ENCODE measurements at regions not wholly inside any gene's neighbourhood (a gene's known extent, or its start where the extent isn't known, plus 50 kb on each side); places are given as distances from the start of the nearest gene placed in this dataset.
"Not testable (repeated sequence)": the region's sequence is repeated elsewhere in the genome, so short reads cannot be mapped to it uniquely, and the experiment has no call there.

DNA sequence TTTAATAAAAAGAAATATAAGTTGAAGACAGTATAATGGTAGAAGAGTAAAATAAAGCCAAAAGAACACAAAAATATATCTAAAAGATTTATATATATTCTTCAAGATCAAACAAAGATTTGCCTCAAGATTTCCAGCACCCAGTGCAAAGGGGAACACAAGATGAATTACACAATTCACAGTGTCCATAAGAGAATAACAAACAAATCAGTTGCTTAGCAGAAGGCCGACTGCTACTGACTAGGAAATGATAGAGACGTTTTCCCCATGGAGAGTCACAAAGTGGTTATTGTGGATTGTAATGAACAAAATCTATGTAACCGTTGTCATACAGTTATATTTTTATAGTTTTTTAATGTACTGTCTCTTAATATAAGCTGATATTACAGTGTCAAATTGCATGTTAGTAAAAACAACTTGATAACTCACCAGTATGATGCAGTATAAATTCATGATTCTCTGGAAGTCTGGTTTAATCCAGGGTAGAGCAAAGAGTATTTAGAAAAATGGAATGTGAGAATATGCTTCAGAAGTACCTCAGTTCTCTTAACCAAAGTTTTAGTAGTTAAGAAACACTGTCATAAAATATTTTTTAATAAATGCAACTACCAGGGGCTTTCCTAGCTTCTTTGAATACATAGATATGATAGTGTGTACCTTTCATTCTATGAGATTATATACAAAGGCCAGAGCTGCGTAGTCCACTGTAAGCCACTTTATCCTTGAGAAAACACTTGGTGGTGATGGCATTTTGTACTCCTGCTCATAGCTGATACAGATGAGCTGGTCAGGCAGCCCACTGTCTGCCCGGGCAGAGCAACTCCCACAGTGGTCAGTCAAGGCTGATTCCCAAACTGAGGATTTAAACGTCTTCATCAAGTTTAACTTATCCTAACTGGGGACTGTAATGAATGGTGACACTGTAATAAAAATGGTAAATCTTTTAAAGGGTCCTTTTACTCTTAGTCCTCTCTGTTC is 180.5 kb upstream of the DTNA start:
- peak in 1 of 3 experiments; percentile 7 for DNase-seq

DNA sequence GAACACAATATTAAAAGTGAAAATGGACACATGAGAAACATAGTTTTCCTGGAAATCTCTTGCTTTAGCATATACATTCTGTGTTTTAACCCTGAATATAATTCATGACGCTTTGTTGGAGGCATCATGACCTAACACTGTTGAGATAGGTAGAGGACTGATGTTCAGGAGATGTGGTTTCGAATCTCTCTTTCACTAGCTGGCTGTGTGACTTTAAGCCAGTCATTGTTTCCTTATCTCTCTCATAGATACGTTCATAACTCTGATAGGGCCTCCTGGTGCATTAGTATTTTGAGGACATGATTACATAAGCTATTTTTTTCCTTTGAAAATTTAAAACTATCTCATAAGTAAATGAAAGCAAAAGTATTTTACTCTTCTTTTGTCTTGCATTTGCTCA is 179.0 kb upstream of the DTNA start:
- DNase-seq = no peak

DNA sequence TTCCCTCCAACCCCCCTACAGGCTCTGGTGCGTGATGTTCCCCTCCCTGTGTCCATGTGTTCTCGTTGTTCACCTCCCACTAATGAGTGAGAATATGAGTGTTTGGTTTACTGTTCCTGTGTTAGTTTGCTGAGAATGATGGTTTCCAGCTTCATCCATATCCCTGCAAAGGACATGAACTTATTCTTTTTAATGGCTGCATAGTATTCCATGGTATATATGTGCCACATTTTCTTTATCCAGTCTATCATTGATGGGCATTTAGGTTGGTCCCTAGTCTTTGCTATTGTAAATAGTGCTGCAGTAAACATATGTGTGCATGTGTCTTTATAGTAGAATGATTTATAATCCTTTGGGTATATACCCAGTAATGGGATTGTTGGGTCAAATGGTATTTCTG is 175.5 kb upstream of the DTNA start:
- not testable (repeated sequence) for DNase-seq

DNA sequence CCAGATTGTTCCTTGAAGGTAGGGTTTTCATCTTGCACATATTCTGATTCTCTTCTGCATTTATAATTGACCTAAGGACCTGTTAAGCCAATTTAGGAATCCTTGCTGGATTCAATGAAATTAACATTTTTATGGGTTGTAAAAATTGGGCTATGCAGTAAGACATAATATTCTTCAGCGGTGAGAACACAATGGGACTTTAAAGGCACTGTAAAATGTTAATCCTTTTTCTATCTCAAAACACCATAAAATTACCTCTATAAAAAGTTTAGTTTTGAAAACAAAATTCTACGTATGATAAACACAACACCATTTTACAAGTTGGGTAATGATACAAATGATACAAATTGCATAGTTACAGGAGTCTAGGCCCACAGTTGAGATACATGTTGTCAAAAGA is 169.2 kb upstream of the DTNA start:
- no peak for DNase-seq

DNA sequence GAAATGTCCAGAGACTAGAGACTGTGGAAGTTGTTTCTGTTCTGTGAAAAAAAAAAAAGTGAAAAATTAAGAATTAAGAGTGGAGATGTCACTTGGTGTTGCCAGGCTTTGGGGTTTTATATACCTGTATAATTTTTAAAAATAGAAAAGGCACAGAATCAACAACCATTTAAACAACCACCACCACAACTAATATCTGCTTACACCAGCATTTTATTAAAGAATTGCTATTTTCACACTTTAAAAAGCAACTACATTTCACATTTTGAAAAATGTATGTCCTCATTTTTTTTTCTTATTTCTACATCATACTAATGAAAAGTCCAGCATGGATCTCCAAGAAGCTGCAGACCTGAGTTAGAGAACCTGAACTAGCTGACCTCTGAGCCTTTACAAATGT is 167.5 kb upstream of the DTNA start:
- DNase-seq = no peak

DNA sequence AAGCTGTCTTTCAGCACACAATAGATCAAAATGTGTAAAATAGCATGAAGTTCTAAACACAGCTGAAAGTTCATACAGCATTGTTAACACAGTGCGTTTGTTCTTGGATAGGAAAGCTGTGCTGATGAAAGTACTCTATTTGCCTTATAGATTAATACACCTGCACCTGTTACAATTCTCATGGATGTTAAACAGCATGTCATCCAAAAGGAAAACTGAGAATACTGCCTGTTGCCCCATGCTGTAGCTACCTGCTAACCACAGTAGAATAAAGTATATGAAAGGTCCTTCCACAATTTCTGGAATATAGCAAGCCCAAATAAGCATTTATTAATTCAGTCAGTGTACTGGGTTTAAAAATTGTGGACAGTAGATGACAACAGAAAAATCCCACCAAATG is 166.7 kb upstream of the DTNA start:
- DNase-seq = peak in 2 of 3 experiments; percentile 12 to 40

DNA sequence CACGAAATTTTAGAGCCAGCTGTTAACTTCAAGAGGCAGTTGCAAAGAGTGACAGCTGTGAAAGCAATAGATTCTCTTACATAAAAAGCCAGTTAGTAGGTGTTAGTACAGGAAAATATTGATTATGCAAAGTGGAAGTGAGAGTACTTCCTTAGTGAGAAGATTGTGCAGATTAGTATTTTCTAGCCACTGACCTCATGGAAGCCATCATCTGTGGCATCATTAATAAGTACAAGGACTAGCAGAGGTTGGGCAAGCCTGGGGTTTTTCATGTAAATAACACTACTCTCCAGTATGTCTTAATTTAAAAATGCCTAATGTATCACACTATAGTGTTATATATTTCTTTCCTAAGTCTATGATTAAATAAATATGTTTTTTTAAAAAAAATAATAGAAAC is 166.2 kb upstream of the DTNA start:
- DNase-seq = no peak

DNA sequence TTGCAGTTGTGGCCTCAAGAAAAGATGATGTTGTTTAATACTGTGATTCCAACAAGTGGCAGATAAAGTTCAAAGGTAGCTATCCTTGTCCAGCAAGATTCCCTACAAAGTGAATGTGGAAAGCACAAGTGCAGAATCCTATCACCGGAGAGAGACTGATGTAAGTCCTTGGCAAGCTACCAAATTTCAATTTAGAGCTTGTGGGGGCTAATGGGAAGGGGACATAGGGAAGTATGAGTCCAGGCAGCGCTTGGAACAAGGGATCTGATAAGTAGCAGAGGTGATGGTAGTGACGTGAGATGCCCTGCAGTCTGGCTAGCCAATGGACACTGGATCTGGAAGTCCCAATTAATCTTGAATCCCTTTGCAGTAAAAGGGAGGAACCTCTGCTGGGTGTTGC is 165.2 kb upstream of the DTNA start:
- DNase-seq = peak in 1 of 3 experiments; percentile 35

DNA sequence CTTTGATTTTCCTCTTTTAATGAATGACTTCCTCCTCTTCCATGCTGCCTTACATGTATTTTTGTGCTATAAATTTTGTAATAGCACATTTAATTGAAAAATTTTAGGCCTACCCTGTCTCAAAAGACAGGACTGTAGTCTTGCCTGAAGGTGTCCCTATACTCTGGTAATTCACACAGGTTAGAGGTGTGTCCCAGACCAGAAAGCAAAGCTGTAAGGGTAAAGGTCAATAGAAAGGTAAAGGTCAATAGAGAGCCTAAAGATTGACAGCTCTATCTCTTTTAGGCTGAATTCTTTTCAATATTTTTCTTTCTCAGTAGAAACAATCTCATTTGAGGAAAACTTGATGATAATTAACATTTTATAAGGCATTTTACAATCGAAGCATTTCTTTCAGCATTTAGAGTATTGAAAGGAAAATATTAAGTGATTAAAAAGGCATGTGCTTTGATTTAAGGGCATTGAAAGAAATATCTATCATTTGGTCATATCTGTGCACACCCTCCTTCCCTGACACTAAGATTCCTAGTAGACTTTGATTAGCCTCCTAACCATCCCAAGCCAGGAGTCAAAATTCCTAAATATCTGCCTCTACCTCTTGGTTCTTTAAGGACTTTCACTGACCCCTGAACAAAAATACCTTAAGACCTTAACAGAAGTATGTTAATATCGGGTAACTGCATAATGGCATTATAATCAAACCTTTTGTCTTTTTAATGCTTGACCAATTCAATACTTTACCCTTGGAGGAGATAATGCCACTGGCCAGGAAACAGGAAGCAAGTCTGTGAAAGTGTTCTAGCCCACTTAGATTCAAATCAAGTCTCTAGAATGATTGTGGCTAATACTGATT is 161.8 kb upstream of the DTNA start:
- DNase-seq = no peak

DNA sequence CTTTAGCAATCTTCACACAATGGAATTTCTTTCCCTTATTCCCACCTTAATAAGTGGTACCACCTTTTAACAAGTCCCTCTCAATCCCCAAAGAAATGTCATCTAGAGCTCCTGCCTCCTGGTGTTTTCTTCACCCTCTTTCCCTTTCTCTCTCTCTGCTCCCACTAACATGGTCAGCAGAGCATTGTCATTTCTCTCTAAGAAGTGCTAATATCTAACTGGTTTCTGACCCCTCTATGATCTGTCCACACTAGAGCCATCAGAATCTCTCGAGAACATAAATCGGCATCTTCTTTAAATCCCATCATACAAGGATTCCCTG is 161.2 kb upstream of the DTNA start:
- DNase-seq = no peak

DNA sequence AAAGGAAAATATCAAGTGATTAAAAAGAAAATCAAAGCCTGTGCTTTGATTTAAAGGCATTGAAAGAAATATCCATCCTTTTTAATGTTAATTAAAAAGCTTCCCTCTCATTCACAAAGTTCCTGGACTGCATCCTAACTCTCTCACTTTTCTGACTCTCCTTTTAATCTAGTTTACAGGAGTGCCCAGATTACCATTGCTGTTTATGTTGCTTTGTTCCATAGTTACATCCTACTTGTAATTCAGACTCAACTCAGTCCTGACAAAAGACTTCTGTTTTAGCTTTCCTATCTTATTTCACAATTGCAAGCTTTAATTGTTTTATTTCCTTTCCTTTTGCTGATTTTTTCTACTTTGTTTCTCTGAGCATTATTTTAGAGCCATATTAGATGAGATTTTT is 160.7 kb upstream of the DTNA start:
- no peak for DNase-seq

DNA sequence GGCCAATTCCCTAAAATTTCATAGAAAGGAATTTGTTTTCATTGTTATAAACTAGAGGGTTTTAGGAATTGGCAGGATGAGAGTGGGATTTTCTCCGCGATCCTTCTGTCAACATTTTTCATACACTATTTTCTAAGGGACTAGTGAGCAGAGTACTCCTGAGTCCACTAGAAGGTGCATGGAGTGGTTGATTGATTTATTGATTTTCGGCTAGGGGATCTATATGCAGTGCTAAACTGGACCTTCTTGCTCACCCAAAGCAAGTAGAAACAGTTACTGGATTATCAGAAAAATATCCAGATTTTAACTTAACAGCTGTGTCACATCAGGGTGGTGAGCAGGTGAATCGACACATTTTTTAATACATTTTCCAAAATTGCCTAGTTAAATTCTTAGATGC is 159.9 kb upstream of the DTNA start:
- DNase-seq = no peak

DNA sequence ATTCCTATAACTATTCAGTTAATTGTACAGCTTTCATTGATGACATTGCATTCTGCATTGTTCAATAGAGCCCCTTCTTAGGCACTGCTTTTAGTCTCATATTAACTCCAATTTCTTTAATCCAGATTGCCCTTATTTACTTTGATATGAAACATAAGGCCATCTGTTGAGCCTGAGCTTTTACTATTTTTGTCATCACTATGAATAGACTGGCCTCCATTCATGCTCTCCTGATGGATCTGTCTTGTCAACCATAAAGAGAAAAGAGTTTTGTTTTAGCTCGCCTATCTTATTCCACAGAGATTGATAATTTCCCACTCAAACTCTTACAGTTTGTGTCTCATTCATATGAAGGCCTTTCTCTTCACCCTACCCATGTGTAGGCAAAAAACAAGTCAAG is 159.2 kb upstream of the DTNA start:
- no peak for DNase-seq

DNA sequence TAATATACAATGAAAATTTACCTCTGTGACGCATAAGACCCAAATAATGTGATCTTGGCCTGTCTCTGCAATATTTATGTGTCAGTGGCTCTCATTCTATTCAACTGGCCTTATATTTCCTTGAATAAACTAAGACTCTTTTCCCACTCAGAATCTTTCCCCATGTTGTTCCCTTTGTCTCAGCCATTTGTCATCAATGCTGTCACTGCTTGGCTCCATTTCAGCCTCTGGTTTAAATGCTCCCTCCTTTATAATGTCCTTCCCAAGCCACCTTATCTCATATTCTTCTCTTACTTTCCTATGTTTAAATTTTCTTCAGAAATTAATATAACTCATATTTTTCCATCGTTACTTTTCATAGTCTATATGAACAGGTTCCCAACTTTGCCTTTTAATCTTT is 158.3 kb upstream of the DTNA start:
- DNase-seq = no peak

DNA sequence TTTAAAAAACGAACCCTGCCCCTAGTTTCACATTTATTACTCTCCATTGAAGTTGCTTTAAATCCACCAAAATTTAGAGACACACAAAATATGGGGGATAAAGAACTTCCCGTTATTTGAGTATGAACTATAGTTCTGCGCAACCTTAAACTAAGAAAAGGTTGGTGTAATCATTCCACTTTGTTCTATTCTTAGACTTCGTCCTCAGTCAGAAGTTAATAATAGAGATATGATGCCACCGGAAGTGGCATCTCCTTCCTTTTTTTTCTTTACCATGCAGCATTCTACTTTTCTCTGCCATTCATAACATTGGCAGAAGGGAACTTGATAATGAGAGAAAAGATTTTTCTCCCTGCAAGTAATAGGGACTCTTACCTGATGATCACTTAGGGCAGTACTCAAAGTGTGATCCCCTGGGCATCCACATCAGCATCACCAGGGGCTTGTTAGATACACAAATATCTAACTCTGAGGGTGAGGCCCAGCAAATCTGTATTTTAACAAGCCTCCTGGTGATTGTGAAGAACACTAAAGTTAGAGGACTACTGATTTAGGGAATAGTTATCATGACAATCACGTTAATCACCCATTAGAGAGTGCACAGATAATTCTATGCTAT is 147.7 kb upstream of the DTNA start:
- no peak for DNase-seq

DNA sequence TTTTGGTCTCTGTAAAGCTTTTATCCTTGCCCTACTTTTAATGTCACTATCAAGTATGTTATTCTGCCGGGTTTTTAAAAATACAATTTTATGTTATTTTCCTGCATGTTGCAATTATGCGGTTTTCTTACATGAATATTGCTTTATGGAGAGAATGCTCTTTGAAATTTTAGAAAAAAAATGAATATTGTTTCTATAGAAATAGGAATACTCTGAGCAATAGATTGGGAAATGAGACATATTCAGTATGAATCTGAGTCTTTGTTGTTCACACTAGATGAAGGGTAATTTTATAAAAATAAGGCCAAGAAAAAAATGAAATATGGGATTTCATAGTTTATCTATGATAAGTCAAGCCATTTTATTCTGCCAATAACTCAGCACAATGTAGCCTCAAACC is 142.2 kb upstream of the DTNA start:
- no peak for DNase-seq

DNA sequence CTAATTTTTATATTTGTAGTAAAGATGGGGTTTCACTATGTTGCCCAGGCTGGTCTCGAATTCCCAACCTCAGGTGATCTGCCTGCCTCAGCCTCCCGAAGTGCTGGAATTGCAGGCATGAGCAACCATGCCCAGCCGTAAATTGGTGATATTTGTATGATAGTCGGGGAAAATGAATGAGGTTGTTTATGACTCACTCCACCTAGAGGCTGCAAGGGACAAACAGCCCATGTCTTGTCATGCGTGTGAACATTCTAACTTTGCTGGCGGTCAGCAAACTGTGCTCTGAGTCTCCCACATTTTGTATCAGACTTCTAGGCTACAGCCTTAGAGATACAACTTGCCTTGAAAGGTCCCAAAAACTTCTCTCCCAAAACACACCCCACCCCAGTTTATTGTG is 133.5 kb upstream of the DTNA start:
- no peak for DNase-seq

DNA sequence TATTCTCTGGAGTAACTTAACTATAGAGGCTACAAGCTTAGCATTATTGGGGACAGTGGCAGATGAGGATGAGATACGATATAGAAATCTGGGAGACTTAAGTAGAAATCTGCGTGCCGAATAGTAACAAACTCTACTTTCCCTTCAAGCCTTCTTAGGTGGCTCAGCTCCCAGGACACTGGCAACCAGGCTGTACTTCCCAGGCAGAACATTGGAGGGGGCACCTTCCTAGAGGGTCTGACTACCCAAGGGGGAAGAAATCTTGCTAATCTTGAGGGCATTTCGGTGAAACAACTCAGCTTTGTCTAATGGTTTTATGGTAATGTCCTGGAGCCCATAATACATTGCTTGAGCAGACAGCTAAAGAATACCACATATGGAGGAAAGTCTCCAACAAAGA is 126.2 kb upstream of the DTNA start:
- no peak for DNase-seq

DNA sequence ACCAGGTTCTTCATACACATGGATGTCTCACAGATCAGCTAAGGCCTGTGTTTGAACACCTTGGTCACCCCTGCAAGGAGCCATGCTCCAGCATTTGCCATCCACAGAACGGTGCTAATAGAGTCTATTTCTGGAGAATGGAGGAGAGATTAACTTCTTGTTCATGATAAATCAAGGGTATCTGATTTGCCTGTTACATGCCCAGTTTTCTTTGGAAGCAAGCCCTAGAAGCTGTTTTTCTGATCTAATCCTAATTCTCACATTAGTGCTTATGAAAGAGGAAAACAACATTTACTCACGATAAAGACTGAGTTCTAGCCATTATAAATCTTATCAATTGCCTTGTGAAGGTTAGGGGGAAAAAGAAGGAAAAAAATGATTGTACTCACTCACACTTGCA is 119.6 kb upstream of the DTNA start:
- DNase-seq = no peak

DNA sequence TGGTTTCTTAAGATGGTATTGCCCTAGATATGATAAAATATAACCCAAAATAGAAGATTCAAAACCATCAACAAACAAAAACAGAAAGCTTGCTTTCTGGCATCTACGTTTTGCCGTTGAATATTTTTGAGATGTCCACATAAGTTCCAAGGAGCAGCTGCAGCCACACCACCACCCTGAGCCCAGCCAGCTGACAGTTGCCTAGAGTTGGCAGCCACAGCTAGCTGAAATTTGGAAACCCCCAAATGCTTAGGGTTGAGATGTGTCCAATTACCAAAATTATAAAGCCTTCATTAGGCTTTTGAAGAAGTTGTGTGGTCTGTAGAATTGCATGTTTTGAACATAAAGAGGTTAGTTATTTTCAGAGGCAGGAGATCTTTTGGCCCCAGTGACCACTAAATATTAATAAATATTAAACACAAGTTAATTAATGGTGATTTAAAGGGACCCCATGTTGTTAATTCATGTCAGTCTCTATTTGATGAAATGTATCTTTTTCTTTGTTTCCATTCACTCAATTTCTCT is 118.1 kb upstream of the DTNA start:
- DNase-seq = no peak

DNA sequence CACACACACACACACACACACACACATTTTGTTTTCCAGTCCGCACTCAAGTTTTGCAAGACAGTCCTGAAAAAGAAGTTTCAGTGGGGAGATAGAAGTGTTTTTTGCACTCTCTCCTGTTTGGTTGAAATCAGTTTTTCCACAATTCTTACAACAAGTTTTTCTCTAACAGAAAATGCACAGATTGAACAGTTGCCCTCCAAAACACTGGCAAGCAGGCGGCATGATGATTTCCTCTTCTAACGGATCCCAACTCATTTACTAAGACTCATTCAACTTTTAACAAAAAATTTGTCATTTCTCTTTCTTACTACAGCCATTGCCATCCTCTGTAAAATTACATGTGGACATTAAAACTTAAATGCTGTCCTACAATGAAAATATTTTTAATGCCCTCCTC is 117.6 kb upstream of the DTNA start:
- no peak for DNase-seq

DNA sequence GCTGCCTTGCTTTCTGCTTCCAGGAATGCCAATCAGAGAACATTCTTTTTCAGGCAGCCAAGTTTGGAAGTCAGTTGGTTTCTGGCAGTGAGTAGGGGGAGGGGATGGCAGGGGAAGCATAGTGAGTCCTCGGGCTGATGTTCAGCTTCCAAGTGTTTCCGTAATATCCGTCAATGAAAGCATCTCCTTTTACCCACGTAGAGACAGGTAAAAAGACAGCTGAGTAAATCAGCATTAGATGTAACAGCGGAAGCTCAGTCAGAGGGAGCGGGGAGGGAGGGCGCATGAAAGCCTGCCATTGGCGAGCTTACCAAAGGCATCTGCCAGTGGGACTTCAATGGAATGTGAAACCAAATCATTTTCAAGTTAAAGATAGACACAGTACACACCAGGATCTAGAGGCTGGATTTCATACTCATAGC is 117.1 kb upstream of the DTNA start:
- peak in 1 of 3 experiments; percentile 40 for DNase-seq

DNA sequence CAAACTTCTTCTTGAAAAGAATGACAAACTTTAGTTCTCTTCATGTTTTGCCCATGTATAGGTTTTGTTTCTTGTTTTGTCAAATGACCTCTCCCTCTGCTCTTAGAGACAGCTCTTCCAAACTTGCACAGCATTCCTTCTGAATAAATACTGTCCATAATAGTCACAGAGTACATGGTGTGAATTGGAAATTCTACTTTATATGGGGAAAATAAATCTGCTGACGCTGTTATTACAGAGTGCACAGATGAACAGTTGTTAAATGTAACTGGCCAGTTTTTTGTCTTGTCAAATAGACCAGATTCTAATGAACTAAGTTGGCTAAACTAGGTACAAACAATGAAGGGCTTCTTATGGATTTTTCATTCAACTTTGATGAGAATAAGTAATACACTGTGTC is 115.8 kb upstream of the DTNA start:
- no peak for DNase-seq
